ENCODE measurements at regions not wholly inside any gene's neighbourhood (a gene's known extent, or its start where the extent isn't known, plus 50 kb on each side); places are given as distances from the start of the nearest gene placed in this dataset.

DNA sequence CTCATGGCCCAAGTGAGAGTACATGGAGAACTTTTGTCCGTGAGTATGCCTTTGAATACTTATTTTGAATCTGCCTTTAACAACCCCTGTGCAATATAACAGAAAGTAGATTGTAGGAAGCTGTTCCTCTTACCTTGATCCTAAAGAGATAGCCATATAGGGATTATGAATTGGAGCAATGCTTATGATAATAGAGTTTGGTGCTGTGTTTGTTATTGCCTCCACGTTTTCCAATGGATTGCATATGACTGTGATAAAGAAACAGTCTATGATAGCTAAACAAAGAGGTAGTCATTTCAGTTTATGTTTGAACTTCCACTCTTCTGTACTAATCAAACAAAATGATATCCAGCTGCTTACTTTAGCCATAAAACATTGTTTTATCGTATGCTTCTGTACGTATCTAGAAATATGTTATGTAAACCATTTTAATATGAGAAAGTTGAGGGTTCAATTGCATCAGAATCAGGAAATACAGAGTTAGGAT, 199.6 kb upstream of the RGMB start:
- H3K36me3 ChIP-seq (ENCODE audit: control insufficient read depth in 2 of 4, insufficient read depth in 4 of 4, low read length in 3 of 4), result no peaks in the 10 kb centered on the region
- CTCF ChIA-PET (ENCODE audit: partially characterized antibody), result interaction anchor here (0.9 kb wide), 1 partner anchor 11 kb away, joined by 3 read pairs; no protein-coding TSS in a partner anchor
- H3K14ac ChIP-seq (ENCODE audit: insufficient read length), result no peak overlapping the region
- H3K27ac ChIP-seq (ENCODE audit: low read depth, low read length), result no peak overlapping the region
- H2BK20ac ChIP-seq (ENCODE audit: low read length), result no peak overlapping the region
- no peak overlapping the region for H3K23ac ChIP-seq (ENCODE audit: insufficient read length)
- no peak overlapping the region for H2BK120ac ChIP-seq (replicated peaks; ENCODE audit: low read depth, low read length)
- WGBS, 2 experiments (ENCODE audit: extremely low coverage in 1 of 2, insufficient coverage in 1 of 2, insufficient read length in 1 of 2, insufficient replicate concordance in 2 of 2, low coverage in 1 of 2, low lambda C conversion rate in 2 of 2, missing lambda C conversion rate in 1 of 2), result 92% methylated on average over 4 of the region's 4 CpGs; no CpG with 5 or more reads in 1 of the 2 experiments
- no peak overlapping the region for H4K5ac ChIP-seq (ENCODE audit: insufficient read length, low read depth, low read length)
- H2BK5ac ChIP-seq (ENCODE audit: low read depth, low read length), result no peak overlapping the region
- H4K8ac ChIP-seq (ENCODE audit: extremely low read depth, insufficient read depth, low read length), result no peak overlapping the region
- no peak overlapping the region for H2BK15ac ChIP-seq (ENCODE audit: low read length)
- FAIRE-seq (no peak), DNase-seq (ENCODE audit: low read depth in 1 of 2, low spot score in 2 of 2) (no peak)
- H3K79me2 ChIP-seq (ENCODE audit: control insufficient read depth in 1 of 2, insufficient read depth in 2 of 2, low read length in 2 of 2), result no peaks in the 10 kb centered on the region
- no peaks in the 10 kb centered on the region for H3K27me3 ChIP-seq (replicated peaks in 1 of 4; ENCODE audit: control insufficient read depth in 3 of 4, extremely low read depth in 1 of 4, insufficient read depth in 3 of 4, low read length in 3 of 4)
- no peak overlapping the region for H4K91ac ChIP-seq (replicated peaks; ENCODE audit: insufficient read length, low read length)
- POLR2A ChIA-PET (ENCODE audit: partially characterized antibody), result no interaction called here
- H3K9ac ChIP-seq (replicated peaks in 1 of 4; ENCODE audit: extremely low read depth in 1 of 4, low read depth in 3 of 4, low read length in 3 of 4), result no peak overlapping the region
- no peak overlapping the region for H2AFZ ChIP-seq (ENCODE audit: low read length)
- H4K20me1 ChIP-seq (replicated peaks in 1 of 2; ENCODE audit: control insufficient read depth in 1 of 2, insufficient read depth in 2 of 2, low read length in 2 of 2), result no peaks in the 10 kb centered on the region
- H2BK12ac ChIP-seq (ENCODE audit: low read depth, low read length), result no peak overlapping the region
- no peaks in the 10 kb centered on the region for H3K9me3 ChIP-seq (ENCODE audit: insufficient read depth in 2 of 2, low read depth in 1 of 2, low read length in 1 of 2)
- no peak overlapping the region for H3K18ac ChIP-seq (ENCODE audit: extremely low read depth, low read length)
- no peak overlapping the region for H3K4ac ChIP-seq (replicated peaks; ENCODE audit: insufficient read length, low read depth, low read length)
- no peaks in the 10 kb centered on the region for H3K79me1 ChIP-seq (ENCODE audit: low read depth, low read length)
- H3K4me3 ChIP-seq (ENCODE audit: extremely low read depth in 1 of 4, insufficient read depth in 2 of 4, low read depth in 3 of 4, low read length in 4 of 4), result no peak overlapping the region
- no peaks in the 10 kb centered on the region for H3K4me1 ChIP-seq (replicated peaks in 1 of 4; ENCODE audit: control insufficient read depth in 3 of 4, insufficient read depth in 4 of 4, low read length in 3 of 4)
- no peak overlapping the region for H3K4me2 ChIP-seq (ENCODE audit: insufficient read depth in 1 of 2, low read depth in 2 of 2, low read length in 2 of 2)
- no peak overlapping the region for H3K56ac ChIP-seq (replicated peaks; ENCODE audit: insufficient read length, low read depth, low read length)
- H3K23me2 ChIP-seq (ENCODE audit: low read depth, low read length), result no peaks in the 10 kb centered on the region
- no peak overlapping the region for H2AK5ac ChIP-seq (ENCODE audit: low read depth, low read length)
- no peak for TF ChIP-seq EP300 (IDR thresholded peaks at IDR 0.05; ENCODE audit: borderline replicate concordance in 1 of 2, low read depth in 2 of 2, low read length in 2 of 2)
- no peak for TF ChIP-seq YY1 (IDR thresholded peaks at IDR 0.05; ENCODE audit: low read depth, low read length)
- TF ChIP-seq, protein P1, sequence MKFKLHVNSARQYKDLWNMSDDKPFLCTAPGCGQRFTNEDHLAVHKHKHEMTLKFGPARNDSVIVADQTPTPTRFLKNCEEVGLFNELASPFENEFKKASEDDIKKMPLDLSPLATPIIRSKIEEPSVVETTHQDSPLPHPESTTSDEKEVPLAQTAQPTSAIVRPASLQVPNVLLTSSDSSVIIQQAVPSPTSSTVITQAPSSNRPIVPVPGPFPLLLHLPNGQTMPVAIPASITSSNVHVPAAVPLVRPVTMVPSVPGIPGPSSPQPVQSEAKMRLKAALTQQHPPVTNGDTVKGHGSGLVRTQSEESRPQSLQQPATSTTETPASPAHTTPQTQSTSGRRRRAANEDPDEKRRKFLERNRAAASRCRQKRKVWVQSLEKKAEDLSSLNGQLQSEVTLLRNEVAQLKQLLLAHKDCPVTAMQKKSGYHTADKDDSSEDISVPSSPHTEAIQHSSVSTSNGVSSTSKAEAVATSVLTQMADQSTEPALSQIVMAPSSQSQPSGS (IDR thresholded peaks at IDR 0.05; ENCODE audit: low read length), result no peak
- no peak for TF ChIP-seq SRF (IDR thresholded peaks at IDR 0.05; ENCODE audit: low read depth, low read length)
- no peak for TF ChIP-seq SIRT6 (IDR thresholded peaks at IDR 0.05; ENCODE audit: low read length)
- TF ChIP-seq CBX5 (IDR thresholded peaks at IDR 0.05; ENCODE audit: low read depth, low read length), result no peak
- TF ChIP-seq CEBPB (IDR thresholded peaks at IDR 0.05; ENCODE audit: low read depth, low read length), result no peak
- no peak for TF ChIP-seq HDAC2 (IDR thresholded peaks at IDR 0.05; ENCODE audit: borderline replicate concordance in 1 of 2, low read depth in 2 of 2, low read length in 2 of 2)
- no peak for TF ChIP-seq CTBP2 (IDR thresholded peaks at IDR 0.05; ENCODE audit: borderline replicate concordance, insufficient read depth, insufficient read length, low read length)
- no peak for TF ChIP-seq CBX8 (IDR thresholded peaks at IDR 0.05; ENCODE audit: borderline replicate concordance, low read depth, low read length)
- no peak for TF ChIP-seq GTF2F1 (IDR thresholded peaks at IDR 0.05; ENCODE audit: borderline replicate concordance, low read depth, low read length)
- TF ChIP-seq KDM4A (IDR thresholded peaks at IDR 0.05; ENCODE audit: low read depth, low read length, severe bottlenecking), result no peak
- no peak for TF ChIP-seq PHF8 (conservative IDR thresholded peaks at IDR 0.05; ENCODE audit: low read depth, low read length)

All from H1 (cell line).